ENCODE measurements at regions not wholly inside any gene's neighbourhood (a gene's known extent, or its start where the extent isn't known, plus 50 kb on each side); places are given as distances from the start of the nearest gene placed in this dataset.
"Not testable (repeated sequence)": the region's sequence is repeated elsewhere in the genome, so short reads cannot be mapped to it uniquely, and the experiment has no call there.

- H3K9me3 ChIP-seq (ENCODE audit: insufficient read depth, low read depth, low read length); H3K4me1 ChIP-seq (ENCODE audit: insufficient read depth, low read length); H3K36me3 ChIP-seq (ENCODE audit: insufficient read depth, low read length); H3K27ac ChIP-seq (ENCODE audit: low read depth, low read length); H3K4me3 ChIP-seq (ENCODE audit: low read length); H3K9ac ChIP-seq (ENCODE audit: low read depth, low read length); H3K27me3 ChIP-seq (ENCODE audit: insufficient read depth, low read length): not testable (repeated sequence)
- 94% methylated on average over 10 of the region's 10 CpGs for WGBS
Measured at GRCh38 chr4:3898928-3899327, 132.7 kb downstream of the ADRA2C start.

- H3K9me3 ChIP-seq (ENCODE audit: insufficient read depth, low read depth, low read length); H3K4me3 ChIP-seq (ENCODE audit: low read length); H3K27ac ChIP-seq (ENCODE audit: low read depth, low read length); H3K27me3 ChIP-seq (ENCODE audit: insufficient read depth, low read length); H3K4me1 ChIP-seq (ENCODE audit: insufficient read depth, low read length); H3K9ac ChIP-seq (ENCODE audit: low read depth, low read length); H3K36me3 ChIP-seq (ENCODE audit: insufficient read depth, low read length): not testable (repeated sequence)
- 83% methylated on average over 14 of the region's 15 CpGs for WGBS
Measured at GRCh38 chr4:3904264-3904955, 138.2 kb downstream of the ADRA2C start.

GRCh38 chr4:3909616-3910015, 143.4 kb downstream of the ADRA2C start:
- H3K27ac ChIP-seq (ENCODE audit: low read depth, low read length); H3K27me3 ChIP-seq (ENCODE audit: insufficient read depth, low read length); H3K4me1 ChIP-seq (ENCODE audit: insufficient read depth, low read length); H3K9ac ChIP-seq (ENCODE audit: low read depth, low read length); H3K36me3 ChIP-seq (ENCODE audit: insufficient read depth, low read length); H3K9me3 ChIP-seq (ENCODE audit: insufficient read depth, low read depth, low read length); H3K4me3 ChIP-seq (ENCODE audit: low read length): not testable (repeated sequence)
- 78% methylated on average over 3 of the region's 3 CpGs for WGBS

GRCh38 chr4:3910161-3910950, 144.2 kb downstream of the ADRA2C start:
- not testable (repeated sequence) for H3K27me3 ChIP-seq (ENCODE audit: insufficient read depth, low read length); H3K9me3 ChIP-seq (ENCODE audit: insufficient read depth, low read depth, low read length); H3K36me3 ChIP-seq (ENCODE audit: insufficient read depth, low read length); H3K4me3 ChIP-seq (ENCODE audit: low read length); H3K27ac ChIP-seq (ENCODE audit: low read depth, low read length); H3K9ac ChIP-seq (ENCODE audit: low read depth, low read length); H3K4me1 ChIP-seq (ENCODE audit: insufficient read depth, low read length)
- 95% methylated on average over 14 of the region's 14 CpGs for WGBS

- no peaks in the 10 kb centered on the region for H3K4me1 ChIP-seq (ENCODE audit: insufficient read depth, low read length)
- WGBS, result 90% methylated on average over 19 of the region's 19 CpGs
Measured at GRCh38 chr4:3911252-3911856, 145.2 kb downstream of the ADRA2C start.

GRCh38 chr4:3914511-3914910, 148.3 kb downstream of the ADRA2C start:
- WGBS, result 93% methylated on average over 4 of the region's 4 CpGs
- H3K4me3 ChIP-seq (ENCODE audit: low read length); H3K9me3 ChIP-seq (ENCODE audit: insufficient read depth, low read depth, low read length); H3K27ac ChIP-seq (ENCODE audit: low read depth, low read length); H3K4me1 ChIP-seq (ENCODE audit: insufficient read depth, low read length); H3K9ac ChIP-seq (ENCODE audit: low read depth, low read length); H3K36me3 ChIP-seq (ENCODE audit: insufficient read depth, low read length); H3K27me3 ChIP-seq (ENCODE audit: insufficient read depth, low read length): not testable (repeated sequence)

More at GRCh38 chr4:3911252-3911856, 145.2 kb downstream of the ADRA2C start:
- Histone ChIP-seq H3K27me3 (ENCODE audit: insufficient read depth, low read length) (no peaks in the 10 kb centered on the region), H3K36me3 (ENCODE audit: insufficient read depth, low read length) (no peaks in the 10 kb centered on the region), H3K9ac (ENCODE audit: low read depth, low read length) (no peak overlapping the region), H3K27ac (ENCODE audit: low read depth, low read length) (no peak overlapping the region), H3K9me3 (ENCODE audit: insufficient read depth, low read depth, low read length) (no peaks in the 10 kb centered on the region), H3K4me3 (ENCODE audit: low read length) (no peak overlapping the region)

- WGBS, result 64% methylated on average over 9 of the region's 9 CpGs
- not testable (repeated sequence) for H3K4me3 ChIP-seq (ENCODE audit: low read length); H3K9ac ChIP-seq (ENCODE audit: low read depth, low read length); H3K36me3 ChIP-seq (ENCODE audit: insufficient read depth, low read length); H3K4me1 ChIP-seq (ENCODE audit: insufficient read depth, low read length); H3K9me3 ChIP-seq (ENCODE audit: insufficient read depth, low read depth, low read length); H3K27me3 ChIP-seq (ENCODE audit: insufficient read depth, low read length); H3K27ac ChIP-seq (ENCODE audit: low read depth, low read length)
Measured at GRCh38 chr4:3919509-3919908, 153.3 kb downstream of the ADRA2C start.

- not testable (repeated sequence) for H3K27ac ChIP-seq (ENCODE audit: low read depth, low read length); H3K36me3 ChIP-seq (ENCODE audit: insufficient read depth, low read length); H3K9me3 ChIP-seq (ENCODE audit: insufficient read depth, low read depth, low read length); H3K27me3 ChIP-seq (ENCODE audit: insufficient read depth, low read length); H3K9ac ChIP-seq (ENCODE audit: low read depth, low read length); H3K4me1 ChIP-seq (ENCODE audit: insufficient read depth, low read length); H3K4me3 ChIP-seq (ENCODE audit: low read length)
- WGBS, result 41% methylated on average over 2 of the region's 3 CpGs
Measured at GRCh38 chr4:3921902-3922301, 155.7 kb downstream of the ADRA2C start.

GRCh38 chr4:3925841-3926240, 159.7 kb downstream of the ADRA2C start:
- WGBS, result 36% methylated on average over 4 of the region's 4 CpGs
- peaks cover 15% of the 10 kb centered on the region; the same call in 1 of the 2 replicates for H3K4me1 ChIP-seq (ENCODE audit: insufficient read depth, low read length)
- H3K4me3 ChIP-seq (ENCODE audit: low read length); H3K9me3 ChIP-seq (ENCODE audit: insufficient read depth, low read depth, low read length); H3K27ac ChIP-seq (ENCODE audit: low read depth, low read length); H3K9ac ChIP-seq (ENCODE audit: low read depth, low read length); H3K36me3 ChIP-seq (ENCODE audit: insufficient read depth, low read length); H3K27me3 ChIP-seq (ENCODE audit: insufficient read depth, low read length): not testable (repeated sequence)

- H3K27ac ChIP-seq (ENCODE audit: low read depth, low read length); H3K4me3 ChIP-seq (ENCODE audit: low read length); H3K36me3 ChIP-seq (ENCODE audit: insufficient read depth, low read length); H3K27me3 ChIP-seq (ENCODE audit: insufficient read depth, low read length); H3K9ac ChIP-seq (ENCODE audit: low read depth, low read length); H3K9me3 ChIP-seq (ENCODE audit: insufficient read depth, low read depth, low read length): not testable (repeated sequence)
- peaks cover 15% of the 10 kb centered on the region; the same call in 1 of the 2 replicates for H3K4me1 ChIP-seq (ENCODE audit: insufficient read depth, low read length)
- 40% methylated on average over 9 of the region's 10 CpGs for WGBS
Measured at GRCh38 chr4:3926271-3926670, 160.1 kb downstream of the ADRA2C start.

- H3K9ac ChIP-seq (ENCODE audit: low read depth, low read length), result peak overlapping the region; percentile 55; the same call in 1 of the 2 replicates
- peak overlapping the region; percentile 59; the same call in 1 of the 2 replicates for H3K27ac ChIP-seq (ENCODE audit: low read depth, low read length)
- not testable (repeated sequence) for H3K36me3 ChIP-seq (ENCODE audit: insufficient read depth, low read length); H3K27me3 ChIP-seq (ENCODE audit: insufficient read depth, low read length); H3K9me3 ChIP-seq (ENCODE audit: insufficient read depth, low read depth, low read length)
- peak overlapping the region; percentile 28; the same call in 1 of the 2 replicates for H3K4me3 ChIP-seq (ENCODE audit: low read length)
- WGBS, result 49% methylated on average over 10 of the region's 11 CpGs
- H3K4me1 ChIP-seq (ENCODE audit: insufficient read depth, low read length), result peaks cover 18% of the 10 kb centered on the region; the same call in 1 of the 2 replicates
Measured at GRCh38 chr4:3926969-3927755, 161.0 kb downstream of the ADRA2C start.

Data from HUES64 (cell line).